RWPE2 (cell line): ENCODE measurements at regions not wholly inside any gene's neighbourhood (a gene's known extent, or its start where the extent isn't known, plus 50 kb on each side); places are given as distances from the start of the nearest gene placed in this dataset.

Experiments
- ATAC-seq: fragments of 200-7000 bp; cut with Tn5 transposase; 3 replicates; pipeline ENCODE4 v1.9.1; 2021; ENCODE audit warnings: low read depth
- DNase-seq: peaks from one replicate; pipeline ENCODE4 v3.0.0-alpha.2; 2020; ENCODE audit warnings: low spot score
- H3K27ac ChIP-seq: fragments of 450-650 bp; 2 replicates; pipeline ENCODE4 v1.5.1; 2017; ENCODE audit warnings: mild to moderate bottlenecking; ENCODE audit not compliant: poor library complexity, severe bottlenecking
- H3K27me3 ChIP-seq: fragments of 250-450 bp; sonication (Bioruptor Pico); 2 replicates; pipeline ENCODE4 v1.5.1; 2021; ENCODE audit warnings: mild to moderate bottlenecking, moderate library complexity; ENCODE audit not compliant: insufficient read depth, poor library complexity, severe bottlenecking
- H3K36me3 ChIP-seq: fragments of 250-450 bp; sonication (Bioruptor Pico); 2 replicates; pipeline ENCODE4 v1.5.1; 2020; ENCODE audit warnings: low read depth, mild to moderate bottlenecking, moderate library complexity
- H3K4me1 ChIP-seq: fragments of 250-450 bp; sonication (Bioruptor Pico); 2 replicates; pipeline ENCODE4 v1.5.1; 2021; ENCODE audit warnings: mild to moderate bottlenecking, moderate library complexity; ENCODE audit not compliant: insufficient read depth, poor library complexity, severe bottlenecking
- H3K4me3 ChIP-seq: fragments of 250-450 bp; sonication (Bioruptor Pico); 2 replicates; pipeline ENCODE4 v1.5.1; 2021; ENCODE audit warnings: mild to moderate bottlenecking, moderate library complexity; ENCODE audit not compliant: severe bottlenecking
- H3K9me3 ChIP-seq: fragments of 250-450 bp; sonication (Bioruptor Pico); 2 replicates; pipeline ENCODE4 v1.5.1; 2021; ENCODE audit warnings: mild to moderate bottlenecking, moderate library complexity; ENCODE audit not compliant: severe bottlenecking
- CTCF ChIP-seq: fragments of 450-650 bp; IDR thresholded peaks from one replicate; pipeline ENCODE4 v1.5.1; 2017; ENCODE audit warnings: mild to moderate bottlenecking, moderate library complexity; ENCODE audit not compliant: poor library complexity, severe bottlenecking

- H3K4me3 ChIP-seq: no peak overlapping the region
- no peaks in the 10 kb centered on the region for H3K9me3 ChIP-seq
- H3K36me3 ChIP-seq: no peaks in the 10 kb centered on the region
- TF ChIP-seq CTCF: no peak
- ATAC-seq (0 out of 3 replicates have a peak, but pooled peaks have one; percentile 33), DNase-seq (no peak)
- H3K27ac ChIP-seq: no peak overlapping the region
- H3K4me1 ChIP-seq: no peaks in the 10 kb centered on the region
- H3K27me3 ChIP-seq: no peaks in the 10 kb centered on the region
These were observed 325.0 kb downstream of the CGGBP1 start for GRCh38 chr3:87733671-87734367.

GRCh38 chr3:87732294-87732693 lies 326.5 kb downstream of the CGGBP1 start:
- no peak for TF ChIP-seq CTCF
- no peak overlapping the region for H3K27ac ChIP-seq
- H3K4me3 ChIP-seq: no peak overlapping the region
- no peaks in the 10 kb centered on the region for H3K27me3 ChIP-seq
- H3K9me3 ChIP-seq: no peaks in the 10 kb centered on the region
- no peak for ATAC-seq
- no peak for DNase-seq
- H3K36me3 ChIP-seq: no peaks in the 10 kb centered on the region
- no peaks in the 10 kb centered on the region for H3K4me1 ChIP-seq

GRCh38 chr3:87727783-87728182 lies 331.0 kb downstream of the CGGBP1 start:
- TF ChIP-seq CTCF: no peak
- H3K4me1 ChIP-seq: no peaks in the 10 kb centered on the region

GRCh38 chr3:87719060-87719459 lies 339.7 kb downstream of the CGGBP1 start:
- Histone ChIP-seq H3K27me3 (peaks cover 2% of the 10 kb centered on the region), H3K4me1 (no peaks in the 10 kb centered on the region), H3K36me3 (no peaks in the 10 kb centered on the region), H3K4me3 (no peak overlapping the region), H3K27ac (no peak overlapping the region), H3K9me3 (no peaks in the 10 kb centered on the region)
- no peak for DNase-seq
- no peak for TF ChIP-seq CTCF
- ATAC-seq: no peak

More at GRCh38 chr3:87727783-87728182, 331.0 kb downstream of the CGGBP1 start:
- ATAC-seq (no peak), DNase-seq (no peak)
- Histone ChIP-seq H3K27ac (no peak overlapping the region), H3K9me3 (no peaks in the 10 kb centered on the region), H3K27me3 (no peaks in the 10 kb centered on the region), H3K4me3 (no peak overlapping the region), H3K36me3 (no peaks in the 10 kb centered on the region)

- H3K4me1 ChIP-seq: peaks cover 6% of the 10 kb centered on the region
- H3K4me3 ChIP-seq: no peak overlapping the region
- no peaks in the 10 kb centered on the region for H3K9me3 ChIP-seq
- no peak for ATAC-seq
- DNase-seq: no peak
- H3K27ac ChIP-seq: no peak overlapping the region
- H3K36me3 ChIP-seq: no peaks in the 10 kb centered on the region
- no peak for TF ChIP-seq CTCF
- H3K27me3 ChIP-seq: peaks cover 2% of the 10 kb centered on the region
These were observed 348.3 kb downstream of the CGGBP1 start for GRCh38 chr3:87710511-87710910.
